ENCODE measurements at regions not wholly inside any gene's neighbourhood (a gene's known extent, or its start where the extent isn't known, plus 50 kb on each side); places are given as distances from the start of the nearest gene placed in this dataset.
"Not testable (repeated sequence)": the region's sequence is repeated elsewhere in the genome, so short reads cannot be mapped to it uniquely, and the experiment has no call there.

- no peak for DNase-seq
Measured at GRCh38 chr5:164224236-164224635, 718.8 kb downstream of the MAT2B start.

GRCh38 chr5:164224772-164225171 is 719.4 kb downstream of the MAT2B start:
- DNase-seq = no peak

- no peak for DNase-seq
Measured at GRCh38 chr5:164230341-164230740, 724.9 kb downstream of the MAT2B start.

GRCh38 chr5:164233791-164234190 is 728.4 kb downstream of the MAT2B start:
- no peak for DNase-seq

- DNase-seq = no peak
Measured at GRCh38 chr5:164234321-164234720, 728.9 kb downstream of the MAT2B start.

GRCh38 chr5:164235300-164235891 is 730.0 kb downstream of the MAT2B start:
- DNase-seq = no peak

- no peak for DNase-seq
Measured at GRCh38 chr5:164237486-164237885, 732.1 kb downstream of the MAT2B start.

- DNase-seq = not testable (repeated sequence)
Measured at GRCh38 chr5:164251781-164252180, 746.4 kb downstream of the MAT2B start.

GRCh38 chr5:164253764-164254163 is 748.3 kb downstream of the MAT2B start:
- DNase-seq = no peak

GRCh38 chr5:164255598-164256213 is 750.3 kb downstream of the MAT2B start:
- no peak for DNase-seq

- DNase-seq = no peak
Measured at GRCh38 chr5:164256351-164256750, 750.9 kb downstream of the MAT2B start.

GRCh38 chr5:164256954-164257353 is 751.5 kb downstream of the MAT2B start:
- no peak for DNase-seq

GRCh38 chr5:164265566-164265965 is 760.1 kb downstream of the MAT2B start:
- DNase-seq = no peak

GRCh38 chr5:164266571-164266970 is 761.2 kb downstream of the MAT2B start:
- DNase-seq = no peak

- DNase-seq = no peak
Measured at GRCh38 chr5:164277720-164278119, 772.3 kb downstream of the MAT2B start.

GRCh38 chr5:164289526-164289925 is 784.1 kb downstream of the MAT2B start:
- no peak for DNase-seq

GRCh38 chr5:164296603-164297080 is 791.2 kb downstream of the MAT2B start:
- no peak for DNase-seq

- DNase-seq = no peak
Measured at GRCh38 chr5:164298165-164298564, 792.7 kb downstream of the MAT2B start.

GRCh38 chr5:164300295-164300694 is 794.9 kb downstream of the MAT2B start:
- DNase-seq = no peak

- DNase-seq = no peak
Measured at GRCh38 chr5:164301136-164301535, 795.7 kb downstream of the MAT2B start.

- no peak for DNase-seq
Measured at GRCh38 chr5:164301708-164302107, 796.3 kb downstream of the MAT2B start.

GRCh38 chr5:164302533-164303235 is 797.3 kb downstream of the MAT2B start:
- DNase-seq = no peak

GRCh38 chr5:164303646-164304215 is 798.3 kb downstream of the MAT2B start:
- no peak for DNase-seq

- no peak for DNase-seq
Measured at GRCh38 chr5:164306662-164307061, 801.2 kb downstream of the MAT2B start.

All from inflammatory macrophage treated with lipopolysaccharide for 4 hours (primary cell).